DMS 273 (cell line): ENCODE measurements at regions not wholly inside any gene's neighbourhood (a gene's known extent, or its start where the extent isn't known, plus 50 kb on each side); places are given as distances from the start of the nearest gene placed in this dataset.

ENCODE experiments used
- DNase-seq: peaks from one replicate; lab custom pipeline; 2025; ENCODE audit not compliant: unreplicated experiment; lab: John Stamatoyannopoulos, UW

GRCh38 chr16:54346041-54346440 is 59.5 kb upstream of the IRX3 start:
- no peak for DNase-seq

GRCh38 chr16:54344646-54345630 is 58.4 kb upstream of the IRX3 start:
- DNase-seq: no peak

GRCh38 chr16:54342966-54343365 is 56.4 kb upstream of the IRX3 start:
- no peak for DNase-seq

- no peak for DNase-seq
Observed at GRCh38 chr16:54341892-54342776, 55.5 kb upstream of the IRX3 start.

- no peak for DNase-seq
Observed at GRCh38 chr16:54340531-54340930, 53.9 kb upstream of the IRX3 start.

GRCh38 chr16:54336631-54337204 is 50.1 kb upstream of the IRX3 start:
- DNase-seq: no peak
